ENCODE measurements at regions not wholly inside any gene's neighbourhood (a gene's known extent, or its start where the extent isn't known, plus 50 kb on each side); places are given as distances from the start of the nearest gene placed in this dataset.

- H3K4me3 ChIP-seq: no peak overlapping the region
- intact Hi-C loops (cut with micrococcal nuclease): no loop called here
- no peaks in the 10 kb centered on the region for H3K36me3 ChIP-seq
- H3K27me3 ChIP-seq (ENCODE audit: low read depth): no peaks in the 10 kb centered on the region
- no peaks in the 10 kb centered on the region for H3K4me1 ChIP-seq
- no peak for DNase-seq
- H3K9me3 ChIP-seq (replicated peaks): no peaks in the 10 kb centered on the region
- TF ChIP-seq CTCF (IDR thresholded peaks at IDR 0.05; ENCODE audit: borderline replicate concordance): no peak
- H3K27ac ChIP-seq (replicated peaks): no peak overlapping the region
These were observed 100.4 kb upstream of the BRINP3 start for GRCh38 chr1:190578017-190578416.

- Histone ChIP-seq H3K9me3 (replicated peaks) (no peaks in the 10 kb centered on the region), H3K36me3 (no peaks in the 10 kb centered on the region), H3K27ac (replicated peaks) (no peak overlapping the region), H3K4me3 (no peak overlapping the region), H3K27me3 (ENCODE audit: low read depth) (no peaks in the 10 kb centered on the region), H3K4me1 (no peaks in the 10 kb centered on the region)
- DNase-seq: no peak
- no peak for TF ChIP-seq CTCF (IDR thresholded peaks at IDR 0.05; ENCODE audit: borderline replicate concordance)
- intact Hi-C loops (cut with micrococcal nuclease): no loop called here
These were observed 100.9 kb upstream of the BRINP3 start for GRCh38 chr1:190578526-190578925.

GRCh38 chr1:190579552-190580193 is 102.0 kb upstream of the BRINP3 start:
- no peak for DNase-seq
- intact Hi-C loops (cut with micrococcal nuclease): no loop called here
- no peak overlapping the region for H3K27ac ChIP-seq (replicated peaks)
- no peaks in the 10 kb centered on the region for H3K9me3 ChIP-seq (replicated peaks)
- no peaks in the 10 kb centered on the region for H3K36me3 ChIP-seq
- H3K4me3 ChIP-seq: no peak overlapping the region
- H3K4me1 ChIP-seq: no peaks in the 10 kb centered on the region
- TF ChIP-seq CTCF (IDR thresholded peaks at IDR 0.05; ENCODE audit: borderline replicate concordance): no peak
- H3K27me3 ChIP-seq (ENCODE audit: low read depth): no peaks in the 10 kb centered on the region

- no peak overlapping the region for H3K4me3 ChIP-seq
- DNase-seq: no peak
- no peaks in the 10 kb centered on the region for H3K27me3 ChIP-seq (ENCODE audit: low read depth)
- no peaks in the 10 kb centered on the region for H3K9me3 ChIP-seq (replicated peaks)
- H3K36me3 ChIP-seq: no peaks in the 10 kb centered on the region
- intact Hi-C loops (cut with micrococcal nuclease): no loop called here
- H3K4me1 ChIP-seq: no peaks in the 10 kb centered on the region
- no peak overlapping the region for H3K27ac ChIP-seq (replicated peaks)
- TF ChIP-seq CTCF (IDR thresholded peaks at IDR 0.05; ENCODE audit: borderline replicate concordance): no peak
These were observed 106.2 kb upstream of the BRINP3 start for GRCh38 chr1:190583862-190584261.

- H3K27me3 ChIP-seq (ENCODE audit: low read depth): no peaks in the 10 kb centered on the region
- no peaks in the 10 kb centered on the region for H3K9me3 ChIP-seq (replicated peaks)
- DNase-seq: no peak
- no peaks in the 10 kb centered on the region for H3K36me3 ChIP-seq
- H3K4me1 ChIP-seq: no peaks in the 10 kb centered on the region
- TF ChIP-seq CTCF (IDR thresholded peaks at IDR 0.05; ENCODE audit: borderline replicate concordance): no peak
- intact Hi-C loops (cut with micrococcal nuclease): no loop called here
- no peak overlapping the region for H3K4me3 ChIP-seq
- H3K27ac ChIP-seq (replicated peaks): no peak overlapping the region
These were observed 110.8 kb upstream of the BRINP3 start for GRCh38 chr1:190588424-190588823.

All from left ventricle myocardium inferior (tissue), 1 donor.